Caki2 (cell line): ENCODE measurements at regions not wholly inside any gene's neighbourhood (a gene's known extent, or its start where the extent isn't known, plus 50 kb on each side); places are given as distances from the start of the nearest gene placed in this dataset.

ENCODE experiments used
- DNase-seq: peaks from one replicate; pipeline ENCODE4 v3.0.0-alpha.2; 2015; ENCODE audit warnings: low read depth
- in situ Hi-C: cut with HindIII; loops from 2 replicates; pipeline ENCODE4 v1.10.0; 2016; ENCODE audit warnings: low sequenced_read_pairs, low pct_unique_long_range_greater_than_20kb, mixed read lengths

DNA sequence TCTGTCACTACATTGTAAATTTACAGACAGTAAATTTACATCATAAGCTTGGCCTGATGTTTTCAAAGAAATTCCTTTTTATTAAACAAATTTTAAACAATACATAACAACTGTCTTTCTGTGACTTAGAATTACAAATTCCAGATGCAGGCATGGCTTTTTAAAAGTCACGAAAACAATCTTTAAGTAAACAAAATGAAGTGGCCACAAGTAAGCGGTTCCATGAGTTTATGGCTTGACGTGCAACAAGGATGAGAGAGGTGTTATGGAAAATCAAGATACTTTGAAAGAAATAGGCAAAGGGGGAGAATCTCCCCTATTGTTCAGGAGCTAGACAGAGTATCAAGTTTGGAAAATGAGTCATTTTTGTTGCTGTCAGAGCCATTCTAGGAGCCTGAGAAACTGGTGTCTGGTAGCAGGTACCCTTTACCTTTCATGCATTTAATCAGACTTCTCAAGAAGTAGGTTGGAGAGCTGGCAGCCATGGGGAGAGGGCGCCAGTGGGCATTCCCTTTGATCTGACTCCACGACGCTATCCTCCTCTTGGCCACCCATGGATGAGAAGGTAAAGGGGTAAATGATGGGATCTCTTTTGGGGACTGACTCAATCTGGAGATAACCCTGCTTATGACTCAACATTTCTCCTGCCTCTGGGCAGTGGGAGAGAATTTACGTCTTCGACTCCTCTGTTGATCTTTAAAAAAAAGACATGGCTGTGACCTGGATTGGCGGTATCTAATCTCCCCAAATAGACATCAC lies 217.2 kb downstream of the SPRY1 start:
- in situ Hi-C loops, result no loop called here
- no peak for DNase-seq

DNA sequence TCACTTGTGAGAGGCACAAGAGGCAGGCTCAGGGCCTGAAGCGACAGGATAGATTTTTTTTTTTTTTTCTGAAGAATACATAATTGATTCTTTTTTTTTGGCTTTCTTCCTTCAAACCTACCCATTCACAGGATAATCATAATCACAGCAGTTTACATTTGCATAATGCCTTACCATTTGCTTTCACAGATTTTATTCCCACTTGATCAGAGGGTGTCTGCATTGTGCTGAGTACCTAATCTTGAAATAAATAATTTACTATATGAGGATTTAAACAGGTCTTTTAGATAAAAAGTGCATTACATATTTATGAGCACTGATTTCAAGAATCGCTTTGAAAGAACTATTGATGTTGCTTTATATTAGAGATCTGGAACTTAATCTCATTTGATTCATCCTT lies 219.3 kb downstream of the SPRY1 start:
- DNase-seq, result no peak
- in situ Hi-C loops, result no loop called here

DNA sequence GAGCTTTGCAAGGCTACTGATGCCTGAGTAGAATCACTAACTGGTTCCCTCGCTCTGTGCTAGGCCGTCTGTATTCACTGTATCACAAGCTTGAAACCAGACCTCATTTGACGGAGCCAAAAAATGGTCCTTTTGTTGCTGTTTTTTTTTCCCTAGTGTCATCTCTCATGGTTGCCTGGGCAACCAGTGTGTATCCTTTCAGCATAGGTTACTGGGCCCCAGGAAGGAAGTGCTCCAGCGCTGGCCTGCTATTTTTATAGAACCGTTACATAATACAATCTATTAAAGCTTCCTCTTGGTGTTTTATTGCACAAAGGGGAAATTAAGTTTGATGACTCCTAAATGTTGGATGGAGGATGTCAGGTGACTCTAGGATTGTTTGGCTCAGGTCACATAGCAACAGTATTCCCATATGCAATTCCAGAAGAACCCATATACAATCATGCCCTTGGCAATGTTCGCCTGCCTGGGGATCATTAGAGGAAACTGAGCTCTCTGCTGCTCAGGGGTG lies 220.4 kb downstream of the SPRY1 start:
- in situ Hi-C loops, result no loop called here

DNA sequence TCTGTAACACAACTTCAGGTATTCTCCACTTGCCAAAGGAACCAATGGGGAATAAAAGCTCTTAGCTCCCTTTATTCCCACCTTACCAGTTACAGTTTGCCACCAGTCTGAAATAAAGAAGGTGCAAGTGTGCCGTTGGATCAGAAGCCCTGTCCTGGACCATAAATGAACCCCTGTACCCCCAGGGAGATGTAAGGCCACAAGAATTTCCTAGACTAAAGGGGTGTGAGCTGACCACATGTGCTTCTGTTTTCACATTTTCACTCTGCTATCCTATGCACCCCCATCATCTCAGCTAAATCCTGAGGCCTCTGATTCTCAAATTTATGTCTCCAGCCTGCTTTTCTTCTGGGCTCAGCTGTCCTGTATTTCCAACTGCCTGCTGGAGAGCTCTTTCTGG lies 221.2 kb downstream of the SPRY1 start:
- no peak for DNase-seq
- in situ Hi-C loops, result no loop called here

More for the DNA sequence above, 220.4 kb downstream of the SPRY1 start:
- DNase-seq, result no peak

DNA sequence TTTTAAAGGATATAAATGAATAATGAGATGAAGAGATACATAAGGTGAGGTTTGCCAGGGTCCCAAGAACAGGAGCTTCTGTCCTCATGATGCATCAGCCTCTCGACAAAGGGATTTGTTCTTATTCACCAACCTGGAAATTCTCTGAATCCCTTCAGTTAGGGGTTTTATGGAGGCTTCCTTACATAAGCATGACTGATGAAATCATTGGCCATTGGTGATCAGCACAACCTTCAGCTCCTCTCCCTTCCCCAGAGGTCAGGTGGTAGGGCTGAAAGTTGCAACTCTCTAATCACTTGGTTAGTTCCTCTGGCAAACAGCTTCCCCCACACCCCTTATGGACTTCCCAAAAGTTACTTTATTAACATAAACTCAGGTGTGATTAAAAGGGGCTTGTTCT lies 222.0 kb downstream of the SPRY1 start:
- no peak for DNase-seq
- in situ Hi-C loops, result no loop called here

DNA sequence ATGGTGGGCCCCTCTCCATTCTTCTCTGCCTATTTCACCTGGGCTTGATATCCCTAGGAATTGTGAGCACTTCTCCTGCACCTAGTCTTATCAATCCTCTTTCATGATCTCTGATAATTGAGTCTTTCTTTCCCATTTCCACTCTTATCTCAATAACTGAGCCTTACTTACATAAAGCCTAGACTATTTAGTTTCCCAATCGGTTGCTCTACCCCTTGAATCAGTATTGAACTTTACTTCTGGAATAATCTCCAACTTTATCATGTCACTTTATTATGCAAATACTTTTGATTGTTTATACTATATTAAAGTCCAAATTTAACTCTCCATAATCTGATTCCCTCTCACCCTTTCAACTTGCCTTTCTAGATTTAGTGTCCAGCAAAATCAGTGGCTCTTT lies 222.7 kb downstream of the SPRY1 start:
- no peak for DNase-seq
- in situ Hi-C loops, result no loop called here

DNA sequence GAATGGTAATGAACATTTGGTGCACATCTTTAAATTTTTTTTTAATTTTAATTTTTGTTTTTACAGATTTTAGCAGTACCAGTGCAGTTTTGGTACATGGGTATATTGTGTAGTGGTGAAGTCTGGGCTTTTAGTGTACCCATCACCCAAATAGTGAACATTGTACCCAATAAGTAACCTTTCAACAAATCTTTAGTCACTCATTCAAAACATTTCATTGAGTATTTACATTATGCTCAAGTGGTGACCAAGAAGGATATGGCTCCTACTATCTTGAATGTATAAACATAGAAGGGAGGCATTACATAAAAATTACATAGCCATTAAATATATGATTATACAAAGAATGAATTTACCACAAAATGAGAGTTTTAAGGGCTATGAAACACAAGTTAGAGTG lies 223.3 kb downstream of the SPRY1 start:
- no peak for DNase-seq
- in situ Hi-C loops, result no loop called here

DNA sequence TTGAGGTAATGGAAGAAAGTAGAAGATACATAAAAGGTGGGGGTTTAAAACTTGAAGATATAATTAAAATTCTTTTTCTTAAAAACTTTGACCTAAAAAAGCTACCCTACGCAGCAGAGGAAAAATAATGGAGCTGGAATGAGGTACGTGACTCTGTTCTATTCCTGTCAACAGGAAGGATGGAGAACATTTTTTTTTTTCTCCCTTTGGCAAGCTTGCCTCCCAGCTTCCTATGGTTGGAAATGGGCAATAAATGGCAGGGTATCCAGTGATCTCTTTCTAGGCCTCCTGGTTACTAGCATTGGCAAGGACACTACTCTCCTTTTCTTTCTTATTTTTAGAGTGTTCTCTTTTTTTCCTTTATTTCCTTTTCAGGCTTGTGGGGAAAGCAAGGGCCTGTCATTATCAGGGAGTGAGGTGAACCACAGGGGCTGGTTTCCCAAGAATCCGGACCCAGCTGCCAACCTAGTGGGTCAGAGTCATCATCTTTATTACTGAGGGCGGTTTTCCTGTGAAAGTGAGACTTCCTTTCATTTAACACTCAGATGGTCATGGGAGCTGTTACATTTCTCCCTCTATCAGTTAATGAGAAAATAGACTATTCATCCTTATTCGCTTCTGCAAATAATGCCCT lies 224.6 kb downstream of the SPRY1 start:
- no peak for DNase-seq

DNA sequence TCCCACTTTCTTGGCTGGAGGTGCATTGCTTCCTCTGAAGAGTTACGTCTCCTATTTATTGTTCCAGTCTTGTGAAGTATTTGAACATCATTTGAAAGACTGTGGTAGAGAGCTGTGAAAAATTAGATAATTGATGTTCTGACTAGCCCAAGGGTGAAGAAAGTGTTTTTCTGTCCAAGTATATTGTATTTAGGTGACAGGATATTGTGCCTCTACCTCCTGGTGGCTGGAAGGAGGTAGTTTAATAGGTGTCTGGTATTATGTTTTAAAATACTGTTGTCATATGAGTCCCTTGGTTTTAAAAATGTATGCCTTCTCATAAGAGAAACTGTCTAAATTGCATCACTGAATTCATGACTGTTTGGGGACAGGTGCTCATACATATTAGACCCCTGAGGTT lies 226.0 kb downstream of the SPRY1 start:
- in situ Hi-C loops, result no loop called here
- no peak for DNase-seq

More for the DNA sequence above, 224.6 kb downstream of the SPRY1 start:
- in situ Hi-C loops, result no loop called here

DNA sequence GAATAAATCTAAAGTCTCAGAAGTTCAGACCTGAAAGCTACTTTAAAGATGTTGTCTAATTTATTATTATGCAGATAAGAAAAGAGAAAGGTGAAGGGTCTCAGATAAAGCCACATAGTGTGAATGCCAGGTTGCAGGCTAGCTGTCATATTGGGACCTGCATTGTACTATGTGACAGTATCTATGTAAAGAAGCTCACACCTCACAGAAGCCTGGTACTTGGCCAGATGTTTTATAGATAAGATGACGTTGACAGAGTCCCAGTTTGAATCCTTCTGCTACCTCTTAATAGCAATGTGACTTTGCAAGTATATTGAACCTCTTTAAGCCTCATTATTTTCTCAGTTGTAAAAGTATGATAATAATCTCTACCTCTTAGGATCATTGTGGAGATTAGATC lies 227.0 kb downstream of the SPRY1 start:
- DNase-seq, result no peak
- in situ Hi-C loops, result no loop called here

DNA sequence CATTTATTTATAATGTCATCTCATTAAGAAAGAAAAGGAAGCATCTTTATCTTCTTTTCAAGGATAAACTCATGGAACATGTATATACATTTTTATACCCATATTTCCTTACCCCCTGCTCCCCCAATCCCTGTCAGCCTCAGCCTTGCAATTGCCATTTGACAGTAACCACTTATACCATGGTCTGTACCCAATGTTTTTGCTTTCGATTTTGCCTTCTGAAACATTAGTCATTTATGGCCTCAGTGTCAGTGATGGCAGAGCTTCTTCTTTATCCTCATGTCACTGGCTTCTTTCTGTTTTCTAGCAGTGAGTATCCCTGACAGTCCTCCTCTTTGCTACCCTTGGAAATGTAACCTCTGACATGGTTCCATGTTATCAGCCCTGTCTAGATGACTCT lies 228.4 kb downstream of the SPRY1 start:
- DNase-seq, result no peak

DNA sequence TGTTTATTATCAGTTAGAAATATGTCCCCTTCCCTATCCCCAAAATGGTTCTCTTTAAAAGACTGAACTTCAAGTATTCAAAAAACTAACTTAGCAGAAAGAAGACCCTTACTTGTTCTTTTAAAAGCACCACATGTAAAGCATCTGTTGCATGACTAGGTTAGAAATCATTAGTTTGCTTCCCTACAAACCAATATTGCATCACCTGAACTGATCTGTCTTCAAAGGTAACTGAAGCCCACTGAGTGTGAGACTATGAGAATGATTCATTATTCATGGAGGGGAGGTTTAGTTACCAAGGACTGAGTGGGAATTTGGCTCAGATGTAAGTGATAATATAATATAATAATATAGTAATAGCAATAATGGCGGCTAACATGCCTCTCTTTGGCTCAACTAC lies 231.7 kb downstream of the SPRY1 start:
- in situ Hi-C loops, result no loop called here
- no peak for DNase-seq

More for the DNA sequence above, 228.4 kb downstream of the SPRY1 start:
- in situ Hi-C loops, result no loop called here

DNA sequence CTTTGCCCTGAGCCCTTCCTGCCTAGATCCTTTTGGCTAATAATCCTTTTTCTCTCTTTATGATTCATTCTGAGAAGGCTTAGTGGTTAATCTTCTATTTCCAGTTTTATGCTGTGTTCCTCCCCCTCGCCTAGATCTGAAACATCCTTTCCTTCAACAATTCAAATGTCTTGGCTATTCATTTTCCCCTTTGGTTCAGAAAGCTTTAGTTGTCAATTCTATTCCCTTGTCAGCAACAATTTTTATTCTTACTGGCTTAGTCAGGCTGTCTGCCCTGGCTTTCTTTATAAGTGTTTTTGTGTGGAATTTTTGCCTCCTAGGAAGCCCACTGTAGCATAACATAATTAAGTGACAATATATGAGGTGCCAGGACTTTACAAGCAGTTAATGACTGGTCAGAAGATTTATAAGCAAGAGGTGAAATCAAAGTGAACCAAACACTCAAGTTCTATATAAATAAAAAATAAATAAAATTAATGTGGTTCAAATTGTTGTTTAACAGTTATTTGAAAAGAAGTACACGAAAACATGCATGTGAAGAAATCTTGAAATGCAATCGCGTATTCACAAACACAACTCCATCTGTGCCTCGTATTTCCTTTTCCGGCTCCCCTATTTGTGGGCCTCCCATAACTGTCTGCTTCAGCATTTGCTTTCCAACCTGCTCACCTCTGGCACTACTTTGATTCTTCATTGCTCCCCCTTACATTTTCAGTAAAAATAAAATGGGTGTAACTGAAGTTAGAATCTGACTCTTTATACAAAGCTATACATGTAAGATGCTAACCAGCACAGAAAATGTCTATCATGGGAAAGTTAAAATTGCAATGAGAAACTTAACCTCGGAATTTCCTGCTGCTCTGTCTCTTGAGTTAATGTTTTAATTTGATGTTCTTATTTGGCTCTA lies 235.4 kb downstream of the SPRY1 start:
- no peak for DNase-seq
- in situ Hi-C loops, result no loop called here

DNA sequence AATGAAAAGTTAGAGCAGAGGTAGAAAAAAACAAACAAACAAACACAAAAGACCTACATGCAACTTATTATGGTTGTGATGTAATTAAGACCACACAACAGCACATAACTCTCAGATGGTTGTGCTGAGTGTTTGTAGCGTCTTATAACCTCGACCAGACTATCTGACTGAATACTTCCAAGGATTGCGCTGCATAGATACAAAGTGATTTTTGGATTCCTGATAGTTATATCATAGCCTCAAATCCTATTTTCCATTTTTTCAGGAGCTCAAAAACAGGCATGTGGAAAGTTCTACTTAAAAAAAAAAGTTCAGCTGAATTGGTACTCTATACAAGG lies 236.1 kb downstream of the SPRY1 start:
- in situ Hi-C loops, result no loop called here
- no peak for DNase-seq

DNA sequence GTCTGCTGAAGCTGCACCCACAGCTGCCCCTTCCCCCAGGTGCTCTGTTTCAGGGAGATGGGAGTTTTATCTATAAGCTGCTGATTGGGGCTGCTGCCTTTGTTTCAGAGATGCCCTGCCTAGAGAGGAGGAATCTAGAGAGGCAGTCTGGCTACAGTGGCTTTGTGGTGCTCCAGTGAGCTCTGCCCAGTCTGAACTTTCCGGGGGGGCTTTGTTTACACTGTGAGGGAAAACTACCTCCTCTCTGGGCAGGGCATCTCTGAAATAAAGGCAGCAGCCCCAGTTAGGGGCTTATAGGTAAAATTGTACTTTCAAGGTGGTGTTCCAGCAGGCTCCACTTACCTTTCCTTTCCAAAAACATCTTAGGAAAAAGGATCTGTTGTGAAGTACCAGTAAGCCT lies 242.2 kb downstream of the SPRY1 start:
- in situ Hi-C loops, result no loop called here
- no peak for DNase-seq

DNA sequence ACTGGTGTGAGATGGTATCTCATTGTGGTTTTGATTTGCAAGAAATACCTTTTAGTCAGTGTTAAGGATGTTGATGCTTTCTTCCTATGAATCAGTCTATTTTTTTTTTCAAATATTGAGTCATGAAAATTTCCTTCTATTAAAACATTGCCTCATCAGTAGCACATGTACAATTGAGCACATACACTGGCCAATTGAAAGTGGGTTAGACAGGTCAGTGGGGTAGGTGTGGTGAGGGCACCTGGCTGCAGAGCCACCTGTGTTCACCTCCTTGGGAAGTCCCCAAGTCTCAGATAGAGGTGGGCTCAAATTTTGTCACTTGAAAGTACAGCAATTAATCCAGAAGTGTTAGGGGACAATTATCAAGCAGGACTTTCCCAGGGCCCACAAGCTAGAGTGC lies 243.7 kb downstream of the SPRY1 start:
- DNase-seq, result peak; percentile 30
- in situ Hi-C loops, result no loop called here

DNA sequence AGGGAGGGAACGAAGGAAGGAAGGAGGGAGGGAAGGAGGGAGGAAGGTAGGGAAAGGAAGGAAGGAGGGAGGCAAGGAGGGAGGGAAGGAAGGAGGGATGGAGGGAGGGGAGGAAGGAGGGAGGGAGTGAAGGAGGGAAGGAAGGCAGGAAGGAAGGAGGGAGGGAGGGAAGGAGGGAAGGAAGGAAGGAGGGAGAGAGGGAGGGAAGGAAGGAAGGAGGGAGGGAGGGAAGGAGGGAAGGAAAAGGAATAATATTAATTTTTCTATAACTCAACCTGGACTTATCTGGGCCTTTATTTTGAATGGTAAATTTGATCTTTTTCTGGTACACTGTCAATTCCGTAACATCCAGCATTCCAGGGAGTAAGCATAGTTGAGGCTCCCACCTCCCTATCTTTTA lies 244.2 kb downstream of the SPRY1 start:
- no peak for DNase-seq
- in situ Hi-C loops, result no loop called here

DNA sequence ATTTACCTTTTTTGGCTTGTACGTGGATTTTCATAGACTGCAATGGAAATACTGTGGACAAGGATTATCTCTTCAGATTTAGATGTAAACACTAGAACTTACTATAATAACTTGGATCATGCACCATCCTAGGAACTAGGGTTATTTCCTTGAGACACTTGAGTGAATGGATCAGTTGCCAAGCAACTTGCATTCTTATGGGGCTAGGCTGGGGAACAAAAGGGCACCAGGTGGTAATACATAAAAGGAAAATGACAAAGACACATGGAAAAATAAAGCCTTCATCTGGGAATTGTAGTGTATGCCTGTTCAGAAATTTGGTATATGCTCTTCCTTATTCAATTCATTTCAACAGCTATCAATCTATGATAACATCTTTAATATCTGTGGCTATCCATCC lies 247.1 kb downstream of the SPRY1 start:
- DNase-seq, result no peak
- in situ Hi-C loops, result no loop called here

DNA sequence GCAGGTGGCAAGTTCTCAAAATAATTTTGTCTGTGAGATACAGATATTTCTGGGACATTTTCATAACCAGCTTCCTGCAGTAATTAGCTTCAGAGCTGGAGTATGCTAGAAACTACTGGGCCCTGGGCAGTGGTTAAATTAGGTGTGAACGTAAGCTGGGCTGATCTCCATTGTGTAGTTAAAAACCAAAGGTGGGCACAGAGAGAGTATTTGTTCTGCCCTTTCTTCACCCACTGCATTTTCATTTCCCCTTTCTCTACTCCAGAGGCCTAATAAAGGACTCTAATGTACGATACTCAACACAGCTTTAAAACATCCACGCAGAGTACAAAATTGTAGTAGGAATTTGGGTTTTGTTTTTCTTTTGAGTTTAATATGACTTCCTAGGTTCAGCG lies 252.7 kb downstream of the SPRY1 start:
- no peak for DNase-seq
- in situ Hi-C loops, result no loop called here
